ENCODE measurements at regions not wholly inside any gene's neighbourhood (a gene's known extent, or its start where the extent isn't known, plus 50 kb on each side); places are given as distances from the start of the nearest gene placed in this dataset.

GRCh38 chr12:115079760-115080159 is 395.8 kb upstream of the TBX3 start:
- no peak for TF ChIP-seq POLR2A (IDR thresholded peaks at IDR 0.05; ENCODE audit: low read length)
- no peak for TF ChIP-seq GATA1 (IDR thresholded peaks at IDR 0.05; ENCODE audit: low read depth, low read length)

All from erythroblast (primary cell).